Kidney tubule cell (primary cell): ENCODE measurements at regions not wholly inside any gene's neighbourhood (a gene's known extent, or its start where the extent isn't known, plus 50 kb on each side); places are given as distances from the start of the nearest gene placed in this dataset.
"Not testable (repeated sequence)": the region's sequence is repeated elsewhere in the genome, so short reads cannot be mapped to it uniquely, and the experiment has no call there.

Source experiments
- DNase-seq: peaks from one replicate; pipeline ENCODE4 v3.0.0-alpha.2; 2018; ENCODE audit warnings: low spot score

- no peak for DNase-seq
Measured at GRCh38 chr13:42398533-42398932, 126.6 kb downstream of the AKAP11 start.

- DNase-seq: no peak
Measured at GRCh38 chr13:42400188-42400833, 128.4 kb downstream of the AKAP11 start.

DNA sequence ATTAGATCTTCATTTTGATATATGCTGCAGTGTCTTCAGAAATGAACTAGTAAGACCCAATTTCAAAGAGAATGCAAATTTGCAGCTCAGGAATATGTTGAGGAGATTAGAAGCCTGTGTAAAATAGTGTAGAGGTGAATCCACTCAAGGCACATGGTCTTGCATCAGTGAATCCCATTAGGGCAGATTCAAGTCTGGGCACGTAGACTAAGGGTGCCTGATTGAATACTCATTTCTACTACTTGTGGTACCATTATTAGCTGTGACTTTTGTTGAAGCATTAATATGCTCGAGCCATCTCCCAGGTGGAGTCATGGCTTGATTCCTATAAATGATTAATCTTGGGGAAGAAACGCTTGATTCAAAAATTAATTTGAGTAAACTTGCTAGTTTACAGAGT lies 129.4 kb downstream of the AKAP11 start:
- DNase-seq: peak; percentile 67

DNA sequence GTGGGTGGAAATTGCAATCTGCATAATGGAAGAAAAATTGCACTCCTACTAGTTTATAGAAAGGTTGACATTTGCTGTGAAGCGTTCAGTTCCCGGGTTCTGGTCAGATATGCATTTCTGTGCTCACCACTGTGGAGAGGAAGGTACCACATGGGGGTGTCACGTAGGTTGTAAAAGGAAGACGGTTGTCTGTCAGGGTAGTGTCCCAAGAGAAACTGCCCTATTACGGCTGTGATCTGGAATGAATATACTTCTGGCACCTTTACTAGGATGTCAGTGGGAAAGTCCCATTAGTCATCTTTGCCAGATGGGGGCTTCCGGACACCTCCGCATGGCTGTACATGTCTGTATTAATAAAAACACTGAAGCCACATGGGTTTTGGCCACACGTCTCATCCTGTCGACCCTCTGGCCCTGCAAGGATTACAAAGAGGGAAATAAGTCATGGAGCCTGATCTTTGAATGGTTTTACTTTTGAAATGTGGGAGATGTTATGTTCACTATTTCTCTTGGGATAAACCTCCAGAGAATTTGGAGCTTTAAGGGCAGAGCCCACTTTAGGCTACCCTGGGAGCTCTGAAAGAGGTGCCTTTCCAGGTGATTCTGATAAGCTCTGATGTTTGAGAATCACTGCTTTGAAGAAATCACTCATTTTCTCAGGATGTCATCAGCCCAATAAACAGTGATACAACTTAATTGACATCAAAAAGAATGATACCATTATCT lies 133.9 kb downstream of the AKAP11 start:
- peak; percentile 79 for DNase-seq

DNA sequence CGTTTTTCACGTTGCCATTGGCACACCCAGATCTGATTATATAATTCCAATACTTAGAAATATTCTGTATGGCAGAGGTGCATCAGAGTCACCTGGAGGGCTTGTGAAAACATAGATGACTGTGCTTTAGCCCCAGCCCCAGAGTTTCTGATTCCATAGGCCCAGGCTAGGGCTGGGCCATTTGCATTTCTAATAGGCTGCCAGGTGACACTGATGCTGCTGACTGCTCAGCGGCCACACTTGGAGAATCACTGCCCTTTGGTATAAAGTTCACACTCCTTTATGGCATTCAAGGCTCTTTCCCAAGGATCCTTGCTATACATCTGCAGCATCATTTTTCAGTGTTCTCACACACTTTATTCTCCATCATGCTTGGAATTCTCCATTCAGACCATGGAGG lies 137.1 kb downstream of the AKAP11 start:
- DNase-seq: no peak

GRCh38 chr13:42409551-42409950 lies 137.6 kb downstream of the AKAP11 start:
- no peak for DNase-seq

DNA sequence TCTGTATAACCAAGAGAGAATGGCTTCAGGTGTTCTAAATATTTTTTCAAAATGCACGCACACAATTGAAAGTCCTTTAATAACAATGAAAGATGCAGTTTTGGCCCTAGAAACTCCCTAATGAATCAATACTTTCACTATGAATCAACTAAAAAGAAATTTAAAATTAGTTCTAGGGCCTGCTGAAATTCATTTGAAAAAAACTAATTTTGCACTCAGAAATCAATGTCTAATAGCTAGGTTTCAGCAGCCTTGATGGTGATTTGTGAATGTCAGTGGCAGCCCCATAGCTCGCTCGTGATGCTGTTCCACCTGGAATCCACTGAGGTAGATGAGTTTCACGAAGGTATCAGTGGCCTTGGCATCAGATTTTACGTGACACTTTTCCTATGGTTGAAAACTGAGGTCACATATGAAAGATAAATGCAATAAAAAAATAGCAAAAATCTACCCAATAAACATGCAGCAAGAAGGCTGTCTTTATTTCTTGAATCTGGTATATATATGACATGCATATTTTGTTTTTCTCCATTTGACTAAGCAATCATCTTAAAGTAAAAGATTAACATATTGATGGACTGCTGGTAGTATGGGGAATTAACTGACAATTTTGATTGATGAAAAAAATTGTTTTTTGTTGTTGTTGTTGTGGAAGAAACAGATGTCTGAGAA lies 141.0 kb downstream of the AKAP11 start:
- DNase-seq: no peak

DNA sequence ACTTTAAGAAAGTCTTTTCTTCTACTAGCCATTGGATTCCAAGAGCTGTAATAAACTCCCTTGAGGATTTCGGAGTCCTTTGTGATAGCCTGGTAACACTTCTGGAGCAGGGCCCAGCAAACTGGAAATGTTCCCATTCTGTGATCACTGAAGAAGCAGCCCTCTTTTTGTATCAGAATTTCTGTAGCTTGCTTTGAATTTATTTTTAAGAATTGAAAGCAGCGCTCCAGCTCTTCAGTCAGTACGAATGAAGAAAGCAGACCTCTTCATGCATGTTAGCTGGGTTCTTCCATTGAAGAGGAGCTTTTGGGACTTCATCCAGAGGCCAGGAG lies 141.5 kb downstream of the AKAP11 start:
- DNase-seq: no peak

- no peak for DNase-seq
Measured at GRCh38 chr13:42417626-42418025, 145.7 kb downstream of the AKAP11 start.

DNA sequence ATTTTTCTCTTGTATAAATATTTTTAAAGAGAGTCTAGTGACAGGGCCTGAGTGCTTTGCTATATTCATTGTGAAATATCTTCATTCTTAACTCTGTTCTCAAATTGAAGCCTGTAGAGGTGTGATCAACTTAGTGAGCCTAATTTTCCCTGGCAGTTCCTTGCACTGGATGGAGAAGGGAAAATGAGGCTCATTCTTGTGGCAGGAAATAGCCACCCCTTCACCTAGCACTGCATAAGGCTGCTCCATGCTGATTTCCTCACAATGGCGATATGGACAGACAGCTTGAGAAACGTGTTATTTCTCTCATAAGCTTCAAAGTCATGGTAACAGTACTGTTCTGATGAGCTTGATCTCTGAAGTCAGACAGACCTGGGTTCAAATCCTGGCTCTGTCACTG lies 146.2 kb downstream of the AKAP11 start:
- DNase-seq: no peak

DNA sequence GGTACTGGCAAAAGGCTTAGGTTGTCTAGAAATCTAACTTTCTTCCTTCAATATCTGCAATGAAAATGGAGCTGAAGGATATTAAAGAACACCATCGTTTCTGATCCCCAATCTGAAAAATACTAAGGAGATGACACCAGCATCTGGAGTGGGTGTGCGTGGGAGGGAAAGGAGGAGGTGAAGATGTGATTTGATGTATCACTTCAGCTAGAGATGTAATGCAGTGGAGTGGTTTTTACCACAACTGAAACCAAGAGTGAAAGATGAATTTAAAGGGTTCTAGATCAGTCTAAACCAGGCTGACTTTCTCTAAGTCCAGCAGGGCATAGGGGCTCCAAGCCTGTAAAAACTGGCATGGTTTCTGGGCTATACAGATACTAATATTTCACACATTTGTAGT lies 148.4 kb downstream of the AKAP11 start:
- DNase-seq: no peak

DNA sequence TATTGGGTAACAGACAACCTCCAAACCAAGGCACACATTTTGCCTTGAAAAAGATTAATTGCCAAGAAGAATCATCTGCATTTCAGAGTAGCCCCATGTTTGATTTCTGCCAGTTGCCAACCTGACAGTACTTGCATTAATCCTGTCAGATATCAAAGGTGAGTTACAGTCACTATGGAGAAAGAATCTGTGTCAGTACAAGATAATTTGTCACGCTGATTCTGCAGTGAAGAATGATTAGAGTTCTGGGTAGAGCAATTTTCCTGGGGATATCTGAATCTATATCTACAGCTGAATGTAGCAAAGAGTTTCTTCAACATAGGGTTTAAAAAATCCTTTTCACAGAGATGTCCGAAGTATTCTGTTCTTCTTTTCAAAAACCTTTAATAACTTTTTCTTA lies 150.7 kb downstream of the AKAP11 start:
- DNase-seq: no peak

DNA sequence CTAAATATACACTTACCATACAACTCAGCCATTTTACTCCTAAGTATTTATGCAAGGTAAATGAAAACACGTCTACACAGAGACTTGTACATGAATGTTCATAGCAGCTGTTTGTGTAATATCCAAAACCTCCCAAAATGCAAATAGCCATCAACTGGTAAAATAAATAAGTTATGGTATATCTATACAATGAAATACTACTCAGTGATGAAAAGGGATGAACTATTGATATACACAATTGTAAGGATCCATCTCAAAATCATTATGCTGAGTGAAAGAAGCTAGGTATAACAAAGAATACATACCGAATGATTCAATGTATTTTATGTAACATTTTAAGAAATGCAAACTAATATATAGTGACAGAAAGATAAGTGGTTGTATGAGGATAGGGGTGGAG lies 149.8 kb upstream of the TNFSF11 start:
- no peak for DNase-seq

GRCh38 chr13:42445354-42445753 lies 128.6 kb upstream of the TNFSF11 start:
- DNase-seq: no peak

DNA sequence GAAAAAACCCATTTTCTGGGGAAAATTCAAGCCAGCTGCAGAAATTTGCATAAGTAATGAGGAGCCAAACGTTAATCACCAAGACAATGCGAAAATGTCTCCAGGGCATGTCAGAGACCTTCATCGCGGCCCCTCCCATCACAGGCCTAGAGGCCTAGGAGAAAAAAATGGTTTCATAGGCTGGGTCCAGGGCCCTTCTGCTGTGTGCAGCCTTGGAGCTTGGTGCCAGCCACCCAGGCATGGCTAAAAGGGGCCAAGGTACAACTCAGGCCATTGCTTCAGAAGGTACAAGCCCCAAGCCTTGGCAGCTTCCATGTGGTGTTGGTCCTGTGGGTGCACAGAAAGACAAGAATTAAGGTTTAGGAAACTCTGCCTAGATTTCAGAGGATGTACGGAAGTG lies 127.4 kb upstream of the TNFSF11 start:
- not testable (repeated sequence) for DNase-seq

DNA sequence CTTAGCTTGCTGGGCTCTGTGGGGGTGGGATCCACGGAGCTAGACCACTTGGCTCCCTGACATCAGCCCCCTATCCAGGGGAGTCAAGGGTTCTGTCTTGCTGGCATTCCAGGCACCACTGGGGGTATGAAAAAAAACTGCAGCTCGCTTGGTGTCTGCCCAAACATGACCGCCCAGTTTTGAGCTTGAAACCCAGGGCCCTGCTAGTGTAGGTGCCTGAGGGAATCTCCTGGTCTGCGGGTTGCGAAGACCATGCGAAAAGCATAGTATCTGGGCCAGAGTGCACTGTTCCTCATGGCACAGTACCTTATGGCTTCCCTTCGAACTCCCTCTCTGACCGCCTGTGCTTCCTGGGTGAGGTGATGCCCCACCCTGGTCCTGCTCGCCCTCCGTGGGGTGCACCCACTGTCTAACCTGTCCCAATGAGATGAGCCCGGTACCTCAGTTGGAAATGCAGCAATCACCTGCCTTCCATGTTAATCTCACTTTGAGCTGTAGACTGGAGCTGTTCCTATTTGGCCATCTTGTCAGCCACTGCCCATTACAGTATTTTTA lies 120.8 kb upstream of the TNFSF11 start:
- DNase-seq: no peak

GRCh38 chr13:42454749-42455148 lies 119.2 kb upstream of the TNFSF11 start:
- no peak for DNase-seq

DNA sequence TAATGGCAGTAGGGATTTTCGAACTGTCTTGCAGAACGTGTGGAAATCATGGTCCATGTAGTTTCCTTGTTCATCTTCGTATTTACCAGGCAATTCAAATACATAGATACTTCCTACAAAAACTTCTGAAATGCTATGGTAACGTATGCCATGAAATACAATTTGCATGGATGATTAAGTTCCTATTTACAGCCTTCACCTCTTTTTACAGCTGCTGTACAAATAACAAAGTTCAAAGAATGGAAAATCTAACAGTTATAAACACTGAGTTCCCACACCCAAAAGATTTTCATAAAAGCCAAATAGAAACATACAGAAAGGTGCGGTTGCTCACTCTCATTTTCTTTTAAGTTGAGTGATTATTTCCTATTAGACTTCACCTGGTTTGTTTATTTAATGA lies 115.8 kb upstream of the TNFSF11 start:
- no peak for DNase-seq

- no peak for DNase-seq
Measured at GRCh38 chr13:42466123-42466522, 107.8 kb upstream of the TNFSF11 start.

DNA sequence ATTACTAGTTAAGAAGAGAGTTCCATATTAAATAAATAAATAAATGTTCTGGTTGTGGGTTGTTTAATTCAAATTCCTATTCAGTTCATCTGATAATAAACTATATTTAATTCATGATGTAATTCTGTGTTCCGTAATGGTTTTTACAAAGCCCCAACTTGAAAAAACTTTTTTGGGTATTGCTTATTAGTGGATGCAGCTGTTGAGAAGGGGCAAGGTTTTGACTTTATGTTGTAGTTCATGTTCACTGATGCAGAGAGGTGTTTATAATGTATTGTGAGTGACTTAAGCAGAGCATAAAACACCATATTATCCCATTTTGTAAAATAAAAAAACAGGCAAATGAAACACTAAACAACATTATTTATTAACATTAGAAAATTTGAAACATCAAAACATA lies 107.3 kb upstream of the TNFSF11 start:
- no peak for DNase-seq

GRCh38 chr13:42474954-42475353 lies 99.0 kb upstream of the TNFSF11 start:
- no peak for DNase-seq

DNA sequence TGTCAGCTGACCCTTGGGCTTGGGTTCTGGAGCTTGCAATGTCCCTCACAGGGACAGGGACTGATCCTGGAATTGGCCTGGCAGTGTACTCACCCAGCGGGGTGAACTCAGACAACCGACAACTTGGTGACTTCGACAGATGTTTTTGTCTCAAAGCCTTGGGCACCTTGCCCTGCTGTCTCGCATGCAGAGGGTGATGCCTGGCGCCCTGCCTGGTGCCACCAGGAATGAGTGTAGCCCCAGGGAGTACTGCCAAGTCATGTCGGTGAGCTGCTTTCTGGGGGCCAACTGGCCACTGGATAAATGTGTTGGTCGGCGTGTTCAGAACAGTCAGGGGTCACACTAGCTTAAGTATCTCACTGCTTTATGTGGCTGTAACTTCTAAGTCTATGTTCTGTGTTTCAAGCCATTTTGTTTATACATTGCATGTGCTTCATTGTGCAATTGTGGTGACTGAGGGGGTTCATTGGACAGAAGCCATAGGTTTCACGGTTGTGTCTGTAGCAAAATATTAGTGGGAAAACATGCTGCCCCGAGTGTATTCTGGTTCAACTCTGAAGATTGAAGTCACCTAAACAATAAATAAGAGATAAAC lies 96.3 kb upstream of the TNFSF11 start:
- no peak for DNase-seq
